ENCODE measurements at regions not wholly inside any gene's neighbourhood (a gene's known extent, or its start where the extent isn't known, plus 50 kb on each side); places are given as distances from the start of the nearest gene placed in this dataset.

- TF ChIP-seq CTCF (conservative IDR thresholded peaks at IDR 0.05; ENCODE audit: low read depth in 2 of 2) = no peak
- TF ChIP-seq REST (IDR thresholded peaks at IDR 0.05; ENCODE audit: unreplicated experiment) = no peak
- TF ChIP-seq EZH2phosphoT487 (IDR thresholded peaks at IDR 0.05; ENCODE audit: unreplicated experiment) = no peak
- no peak for TF ChIP-seq POLR2AphosphoS5 (IDR thresholded peaks at IDR 0.05; ENCODE audit: low read depth)
- no peak for TF ChIP-seq ZNF462 (CRISPR knock-in tag; IDR thresholded peaks at IDR 0.05)
These were observed 89.6 kb downstream of the SOWAHC start for GRCh38 chr2:109703798-109704197.
